WTC11 (cell line): ENCODE measurements at regions not wholly inside any gene's neighbourhood (a gene's known extent, or its start where the extent isn't known, plus 50 kb on each side); places are given as distances from the start of the nearest gene placed in this dataset.

ENCODE experiments used
- ATAC-seq: fragments of 200-7000 bp; cut with Tn5 transposase; 2 replicates; pipeline ENCODE4 v1.10.0; 2021; ENCODE audit warnings: mild to moderate bottlenecking, moderate library complexity
- CTCF ChIA-PET: fragments of 300-600 bp; sonication (Branson Sonifier 250); formaldehyde crosslinking; loops from one replicate; lab custom pipeline; 2021; ENCODE audit warnings: antibody characterized with exemption; lab: Charles Lee
- POLR2A ChIA-PET: fragments of 350-600 bp; sonication (Branson Sonifier 250); formaldehyde crosslinking; loops from one replicate; lab custom pipeline; 2021; ENCODE audit warnings: antibody characterized with exemption; lab: Charles Lee
- DNase-seq: peaks from one replicate; pipeline ENCODE4 v3.0.0; 2021; ENCODE audit warnings: low spot score
- H3K27ac Mint-ChIP-seq: 2 replicates; pipeline ENCODE4 v1.8.0; 2021; ENCODE audit warnings: mixed read lengths
- H3K27me3 Mint-ChIP-seq: 2 replicates; pipeline ENCODE4 v1.8.0; 2021; ENCODE audit warnings: low read depth, mild to moderate bottlenecking, moderate library complexity, mixed read lengths
- H3K36me3 Mint-ChIP-seq: 2 replicates; pipeline ENCODE4 v1.8.0; 2021; ENCODE audit warnings: mixed read lengths
- H3K4me1 Mint-ChIP-seq: 2 replicates; pipeline ENCODE4 v1.8.0; 2022; ENCODE audit warnings: mixed read lengths
- H3K4me3 Mint-ChIP-seq: 2 replicates; pipeline ENCODE4 v1.8.0; 2021; ENCODE audit warnings: mild to moderate bottlenecking, moderate library complexity, mixed read lengths
- H3K9me3 Mint-ChIP-seq: 2 replicates; pipeline ENCODE4 v1.8.0; 2021; ENCODE audit warnings: mixed read lengths
- AR ChIP-seq: fragments of 250-450 bp; sonication (Bioruptor Pico); IDR thresholded peaks from 2 replicates; pipeline ENCODE4 v1.9.0; 2021; ENCODE audit warnings: mild to moderate bottlenecking
- ARID4B ChIP-seq: sonication (generic); formaldehyde crosslinking; IDR thresholded peaks from 2 replicates; pipeline ENCODE4 v1.8.0; 2023; ENCODE audit warnings: missing genetic modification reagents, mild to moderate bottlenecking, borderline replicate concordance
- ATF3 ChIP-seq: sonication (generic); formaldehyde crosslinking; conservative IDR thresholded peaks from 2 replicates; pipeline ENCODE4 v1.8.1; 2022; ENCODE audit warnings: mild to moderate bottlenecking, missing genetic modification reagents
- ATF6 ChIP-seq: sonication (generic); formaldehyde crosslinking; IDR thresholded peaks from 2 replicates; pipeline ENCODE4 v1.8.1; 2023; ENCODE audit warnings: mild to moderate bottlenecking, missing genetic modification reagents
- CBFB ChIP-seq: sonication (generic); formaldehyde crosslinking; IDR thresholded peaks from 2 replicates; pipeline ENCODE4 v1.8.1; 2022; ENCODE audit warnings: mild to moderate bottlenecking, low read depth, missing genetic modification reagents
- CDX4 ChIP-seq: fragments of 250-450 bp; sonication (Bioruptor Pico); IDR thresholded peaks from 2 replicates; pipeline ENCODE4 v1.9.0; 2021; ENCODE audit warnings: moderate library complexity, mild to moderate bottlenecking, inconsistent platforms, borderline replicate concordance
- CREM ChIP-seq: sonication (generic); formaldehyde crosslinking; IDR thresholded peaks from 2 replicates; pipeline ENCODE4 v1.8.1; 2022; ENCODE audit warnings: mild to moderate bottlenecking, missing genetic modification reagents, moderate library complexity
- E2F1 ChIP-seq: sonication (generic); formaldehyde crosslinking; IDR thresholded peaks from 2 replicates; pipeline ENCODE4 v1.8.0; 2022; ENCODE audit warnings: mild to moderate bottlenecking, missing genetic modification reagents
- E2F5 ChIP-seq: sonication (generic); formaldehyde crosslinking; IDR thresholded peaks from 2 replicates; pipeline ENCODE4 v1.8.1; 2022; ENCODE audit warnings: mild to moderate bottlenecking, moderate library complexity, missing genetic modification reagents
- EMX1 ChIP-seq: fragments of 250-450 bp; sonication (Bioruptor Pico); IDR thresholded peaks from 2 replicates; pipeline ENCODE4 v1.8.0; 2021; ENCODE audit warnings: mild to moderate bottlenecking
- HMGA2 ChIP-seq: fragments of 250-450 bp; sonication (Bioruptor Pico); IDR thresholded peaks from 2 replicates; pipeline ENCODE4 v1.4.0; 2021; ENCODE audit warnings: mild to moderate bottlenecking, moderate library complexity
- HMGXB4 ChIP-seq: sonication (generic); formaldehyde crosslinking; IDR thresholded peaks from 2 replicates; pipeline ENCODE4 v1.8.1; 2023; ENCODE audit warnings: mild to moderate bottlenecking, moderate library complexity, missing genetic modification reagents
- IRF2 ChIP-seq: sonication (generic); formaldehyde crosslinking; IDR thresholded peaks from 2 replicates; pipeline ENCODE4 v1.8.0; 2022; ENCODE audit warnings: low read depth, missing genetic modification reagents, borderline replicate concordance
- MAX ChIP-seq: sonication (generic); formaldehyde crosslinking; IDR thresholded peaks from 2 replicates; pipeline ENCODE4 v1.8.0; 2022; ENCODE audit warnings: mild to moderate bottlenecking, missing genetic modification reagents
- MYBL2 ChIP-seq: sonication (generic); formaldehyde crosslinking; IDR thresholded peaks from 2 replicates; pipeline ENCODE4 v1.8.1; 2023; ENCODE audit warnings: mild to moderate bottlenecking, moderate library complexity, missing genetic modification reagents
- OVOL2 ChIP-seq: fragments of 250-450 bp; sonication (Bioruptor Pico); IDR thresholded peaks from 2 replicates; pipeline ENCODE4 v1.9.0; 2021; ENCODE audit warnings: mild to moderate bottlenecking, borderline replicate concordance
- RORB ChIP-seq: fragments of 250-450 bp; sonication (Bioruptor Pico); IDR thresholded peaks from 2 replicates; pipeline ENCODE4 v1.9.0; 2021; ENCODE audit warnings: mild to moderate bottlenecking
- SMAD4 ChIP-seq: sonication (generic); formaldehyde crosslinking; IDR thresholded peaks from 2 replicates; pipeline ENCODE4 v1.8.0; 2022; ENCODE audit warnings: mild to moderate bottlenecking, missing genetic modification reagents
- TP53 ChIP-seq: sonication (generic); formaldehyde crosslinking; IDR thresholded peaks from 2 replicates; pipeline ENCODE4 v1.8.1; 2023; ENCODE audit warnings: mild to moderate bottlenecking, missing genetic modification reagents
- ZBTB21 ChIP-seq: sonication (generic); formaldehyde crosslinking; IDR thresholded peaks from 2 replicates; pipeline ENCODE4 v1.8.1; 2023; ENCODE audit warnings: mild to moderate bottlenecking, missing genetic modification reagents, borderline replicate concordance
- ZNF263 ChIP-seq: sonication (generic); formaldehyde crosslinking; IDR thresholded peaks from 2 replicates; pipeline ENCODE4 v1.8.1; 2022; ENCODE audit warnings: low read depth, mild to moderate bottlenecking, moderate library complexity, missing genetic modification reagents

- TF ChIP-seq ARID4B (CRISPR knock-in tag) (no peak), OVOL2 (CRISPR knock-in tag) (no peak), RORB (CRISPR knock-in tag) (no peak), CDX4 (CRISPR knock-in tag) (no peak), ZNF263 (CRISPR knock-in tag) (no peak), CBFB (CRISPR knock-in tag) (no peak), MYBL2 (CRISPR knock-in tag) (no peak), E2F5 (CRISPR knock-in tag) (no peak), HMGXB4 (CRISPR knock-in tag) (no peak)
Measured at GRCh38 chr4:189198624-189199023, 742.0 kb upstream of the FRG1 start (continued).

- no peak for TF ChIP-seq ATF3 (CRISPR knock-in tag)
- no peak for TF ChIP-seq ATF6 (CRISPR knock-in tag)
- TF ChIP-seq E2F1 (CRISPR knock-in tag), result no peak
- no peak for TF ChIP-seq RORB (CRISPR knock-in tag)
- TF ChIP-seq EMX1 (CRISPR knock-in tag), result no peak
- no peak for TF ChIP-seq MYBL2 (CRISPR knock-in tag)
- TF ChIP-seq CREM, result no peak
- TF ChIP-seq AR (CRISPR knock-in tag), result no peak
- no peak for TF ChIP-seq TP53 (CRISPR knock-in tag)
- no peak for TF ChIP-seq ZNF263 (CRISPR knock-in tag)
- TF ChIP-seq IRF2 (CRISPR knock-in tag), result no peak
- no peak for TF ChIP-seq SMAD4 (CRISPR knock-in tag)
- no peak for TF ChIP-seq MAX
- TF ChIP-seq ZBTB21 (CRISPR knock-in tag), result no peak
- TF ChIP-seq HMGA2 (CRISPR knock-in tag), result no peak
- ATAC-seq (no peak), DNase-seq (no peak)
- Mint-ChIP-seq H3K27ac (no peak overlapping the region), H3K9me3 (peaks cover 11% of the 10 kb centered on the region), H3K4me3 (no peak overlapping the region), H3K27me3 (no peaks in the 10 kb centered on the region; the same call in 1 of the 2 replicates), H3K4me1 (peaks cover 30% of the 10 kb centered on the region), H3K36me3 (no peaks in the 10 kb centered on the region)
- POLR2A ChIA-PET, result no interaction called here
- CTCF ChIA-PET, result no interaction called here
Measured at GRCh38 chr4:189200353-189200752, 740.3 kb upstream of the FRG1 start.
